Hepatocyte (in vitro differentiated cells): ENCODE measurements at regions not wholly inside any gene's neighbourhood (a gene's known extent, or its start where the extent isn't known, plus 50 kb on each side); places are given as distances from the start of the nearest gene placed in this dataset.
"Not testable (repeated sequence)": the region's sequence is repeated elsewhere in the genome, so short reads cannot be mapped to it uniquely, and the experiment has no call there.

ENCODE experiments used
- EZH2 ChIP-seq: fragments of 200-600 bp; sonication (generic); IDR thresholded peaks from 2 replicates; pipeline ENCODE4 v1.6.1; 2016; ENCODE audit warnings: antibody characterized with exemption, mild to moderate bottlenecking, borderline replicate concordance
- TF ChIP-seq, protein P1 (sequence below): fragments of 200-600 bp; sonication (generic); IDR thresholded peaks from 2 replicates; pipeline ENCODE4 v1.5.1; 2016; ENCODE audit warnings: antibody characterized with exemption, mild to moderate bottlenecking; ENCODE audit not compliant: poor library complexity

DNA sequence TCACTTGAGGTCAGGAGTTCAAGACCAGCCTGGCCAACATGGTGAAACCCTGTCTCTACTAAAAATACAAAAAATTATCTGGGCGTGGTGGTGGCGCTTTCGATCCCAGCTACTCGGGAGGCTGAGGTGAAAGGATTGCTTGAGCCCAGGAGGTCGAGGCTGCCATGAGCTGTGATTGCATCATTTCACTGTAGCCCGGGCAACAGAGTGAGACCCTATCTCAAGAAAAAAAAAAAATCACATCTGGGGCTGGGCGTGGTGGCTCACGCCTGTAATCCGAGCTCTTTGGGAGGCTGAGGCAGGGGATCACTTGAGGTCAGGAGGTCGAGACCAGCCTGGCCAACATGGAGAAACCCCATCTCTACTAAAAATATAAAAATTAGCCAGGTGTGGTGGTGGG is 187.8 kb downstream of the FAM43A start:
- not testable (repeated sequence) for TF ChIP-seq EZH2
- TF ChIP-seq, protein P1, sequence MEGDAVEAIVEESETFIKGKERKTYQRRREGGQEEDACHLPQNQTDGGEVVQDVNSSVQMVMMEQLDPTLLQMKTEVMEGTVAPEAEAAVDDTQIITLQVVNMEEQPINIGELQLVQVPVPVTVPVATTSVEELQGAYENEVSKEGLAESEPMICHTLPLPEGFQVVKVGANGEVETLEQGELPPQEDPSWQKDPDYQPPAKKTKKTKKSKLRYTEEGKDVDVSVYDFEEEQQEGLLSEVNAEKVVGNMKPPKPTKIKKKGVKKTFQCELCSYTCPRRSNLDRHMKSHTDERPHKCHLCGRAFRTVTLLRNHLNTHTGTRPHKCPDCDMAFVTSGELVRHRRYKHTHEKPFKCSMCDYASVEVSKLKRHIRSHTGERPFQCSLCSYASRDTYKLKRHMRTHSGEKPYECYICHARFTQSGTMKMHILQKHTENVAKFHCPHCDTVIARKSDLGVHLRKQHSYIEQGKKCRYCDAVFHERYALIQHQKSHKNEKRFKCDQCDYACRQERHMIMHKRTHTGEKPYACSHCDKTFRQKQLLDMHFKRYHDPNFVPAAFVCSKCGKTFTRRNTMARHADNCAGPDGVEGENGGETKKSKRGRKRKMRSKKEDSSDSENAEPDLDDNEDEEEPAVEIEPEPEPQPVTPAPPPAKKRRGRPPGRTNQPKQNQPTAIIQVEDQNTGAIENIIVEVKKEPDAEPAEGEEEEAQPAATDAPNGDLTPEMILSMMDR: not testable (repeated sequence)
